Suppressor macrophage (primary cell): ENCODE measurements at regions not wholly inside any gene's neighbourhood (a gene's known extent, or its start where the extent isn't known, plus 50 kb on each side); places are given as distances from the start of the nearest gene placed in this dataset.
A peak's percentile ranks its signal among the peaks of the same experiment; 100 is the strongest.

Experiments used
- DNase-seq, 4 experiments: peaks; one replicate each; pipeline ENCODE4 v3.0.0-alpha.2; 2020 to 2022

GRCh38 chr2:64196963-64197362 lies 52.7 kb upstream of the PELI1 start:
- no peak for DNase-seq

GRCh38 chr2:64201151-64201550 lies 56.9 kb upstream of the PELI1 start:
- DNase-seq = no peak

GRCh38 chr2:64202206-64202845 lies 58.1 kb upstream of the PELI1 start:
- DNase-seq = peak in 2 of 4 experiments; percentile 32 to 64

GRCh38 chr2:64203131-64203857 lies 59.1 kb upstream of the PELI1 start:
- DNase-seq = no peak

- DNase-seq = peak; percentile 82 to 92 (median 88)
Measured at GRCh38 chr2:64203858-64204632, 59.8 kb upstream of the PELI1 start.

- no peak for DNase-seq
Measured at GRCh38 chr2:64204703-64205102, 60.5 kb upstream of the PELI1 start.

- DNase-seq = no peak
Measured at GRCh38 chr2:64205415-64205814, 61.2 kb upstream of the PELI1 start.

- no peak for DNase-seq
Measured at GRCh38 chr2:64207573-64207972, 63.4 kb upstream of the PELI1 start.

- DNase-seq = no peak
Measured at GRCh38 chr2:64210816-64211215, 66.6 kb upstream of the PELI1 start.

GRCh38 chr2:64211276-64211921 lies 67.2 kb upstream of the PELI1 start:
- DNase-seq = peak; percentile 25 to 66 (median 54)

- peak; percentile 76 to 92 (median 82) for DNase-seq
Measured at GRCh38 chr2:64212346-64212745, 68.1 kb upstream of the PELI1 start.

- DNase-seq = peak; percentile 45 to 84 (median 52)
Measured at GRCh38 chr2:64212801-64213321, 68.6 kb upstream of the PELI1 start.

- DNase-seq = no peak
Measured at GRCh38 chr2:64213532-64214275, 69.5 kb upstream of the PELI1 start.

- no peak for DNase-seq
Measured at GRCh38 chr2:64214281-64215115, 70.3 kb upstream of the PELI1 start.

GRCh38 chr2:64217198-64217869 lies 73.1 kb upstream of the PELI1 start:
- DNase-seq = no peak

- DNase-seq = no peak
Measured at GRCh38 chr2:64218137-64218802, 74.0 kb upstream of the PELI1 start.

GRCh38 chr2:64219149-64219548 lies 74.9 kb upstream of the PELI1 start:
- peak in 3 of 4 experiments; percentile 43 to 50 (median 47) for DNase-seq

GRCh38 chr2:64220265-64220664 lies 76.0 kb upstream of the PELI1 start:
- DNase-seq = peak; percentile 24 to 71 (median 48)

GRCh38 chr2:64220894-64221617 lies 76.8 kb upstream of the PELI1 start:
- DNase-seq = no peak
